Stimulated activated CD8-positive, alpha-beta memory T cell treated with anti-CD3 and anti-CD28 coated beads, Interleukin-12 subunit alpha, Interleukin-12 subunit beta, amount 100 ng/mL, for 1 hour (primary cell): ENCODE measurements at regions not wholly inside any gene's neighbourhood (a gene's known extent, or its start where the extent isn't known, plus 50 kb on each side); places are given as distances from the start of the nearest gene placed in this dataset.
"Not testable (repeated sequence)": the region's sequence is repeated elsewhere in the genome, so short reads cannot be mapped to it uniquely, and the experiment has no call there.

ENCODE experiments used
- DNase-seq: peaks from one replicate; pipeline ENCODE4 v3.0.0-alpha.2; 2020; ENCODE audit warnings: low read depth

- DNase-seq, result not testable (repeated sequence)
Observed at GRCh38 chr1:120941066-120941465, 51.5 kb downstream of the PPIAL4A start.

DNA sequence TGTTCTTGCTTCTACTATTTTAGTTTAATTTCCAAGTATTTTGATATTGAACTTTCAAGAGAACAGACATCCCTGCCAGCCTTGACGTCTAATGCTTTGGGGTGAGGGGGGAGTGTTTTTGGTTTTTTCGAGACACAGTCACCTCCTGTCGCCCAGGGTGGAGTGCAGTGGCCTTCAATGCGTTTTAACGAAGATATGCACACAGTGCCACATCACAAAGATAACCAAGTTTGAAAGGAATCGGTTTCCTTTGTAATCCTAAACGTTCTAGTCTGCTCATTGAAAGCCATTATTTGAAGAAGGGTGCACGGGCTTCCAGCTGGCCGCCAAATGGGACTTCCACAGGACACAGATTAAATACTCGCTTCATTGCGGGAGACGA is 52.3 kb downstream of the PPIAL4A start:
- not testable (repeated sequence) for DNase-seq

- peak; percentile 50 for DNase-seq
Observed at GRCh38 chr1:120942218-120942944, 52.8 kb downstream of the PPIAL4A start.

DNA sequence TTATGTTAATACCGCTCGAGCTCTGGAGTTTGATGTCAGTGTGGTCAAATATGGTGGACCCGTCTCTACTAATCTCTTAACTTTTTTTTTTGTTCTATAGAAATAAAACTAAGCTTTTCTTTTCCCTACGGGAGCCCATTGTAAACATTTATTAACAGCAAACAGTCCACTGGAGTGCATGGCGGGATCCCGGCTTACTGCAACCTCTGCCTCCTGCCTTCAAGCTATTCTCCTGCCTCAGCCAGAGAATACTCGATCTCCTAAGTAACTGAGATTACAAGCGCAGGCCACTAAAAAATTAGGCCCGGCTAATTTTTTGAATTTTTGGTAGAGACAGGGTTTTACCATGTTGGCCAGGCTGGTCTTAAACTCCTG is 53.4 kb downstream of the PPIAL4A start:
- DNase-seq, result not testable (repeated sequence)

- DNase-seq, result not testable (repeated sequence)
Observed at GRCh38 chr1:120944691-120945090, 55.1 kb downstream of the PPIAL4A start.

- DNase-seq, result not testable (repeated sequence)
Observed at GRCh38 chr1:120945122-120945521, 55.6 kb downstream of the PPIAL4A start.

GRCh38 chr1:120947114-120947513 is 57.5 kb downstream of the PPIAL4A start:
- not testable (repeated sequence) for DNase-seq

DNA sequence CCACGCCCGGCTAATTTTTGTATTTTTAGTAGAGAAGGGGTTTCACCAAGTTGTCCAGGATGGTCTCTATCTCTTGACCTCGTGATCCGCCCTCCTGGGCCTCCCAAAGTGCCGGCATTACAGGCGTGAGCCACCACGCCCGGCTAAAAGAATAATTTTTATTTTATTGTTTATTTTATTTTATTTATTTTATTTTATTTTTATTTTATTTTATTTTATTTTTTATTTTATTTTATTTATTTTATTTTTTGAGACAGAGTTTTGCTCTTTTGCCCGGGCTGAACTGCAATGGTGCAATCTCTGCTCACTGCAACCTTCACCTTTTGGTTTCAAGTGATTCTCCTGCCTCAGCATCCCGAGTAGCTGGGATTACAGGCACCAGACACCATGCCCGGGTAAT is 60.2 kb downstream of the PPIAL4A start:
- DNase-seq, result not testable (repeated sequence)

DNA sequence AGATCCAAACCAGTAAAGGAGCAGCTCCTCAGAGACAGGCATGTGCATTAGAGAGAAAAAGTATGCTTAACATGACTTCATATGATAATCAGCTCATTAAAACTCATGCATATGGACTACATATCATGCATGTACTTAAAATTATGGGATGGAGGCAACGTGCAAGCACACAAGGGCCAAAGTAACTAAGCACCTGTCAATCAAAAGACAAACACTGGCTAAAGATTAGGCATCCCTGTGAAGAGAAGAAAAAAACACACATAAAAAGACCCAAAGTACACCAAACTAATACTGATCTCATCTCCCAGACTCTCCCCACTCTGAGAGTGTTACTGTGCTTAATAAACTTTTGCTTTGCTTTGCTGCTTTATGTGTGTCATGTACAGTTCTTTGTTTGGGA is 61.1 kb downstream of the PPIAL4A start:
- DNase-seq, result not testable (repeated sequence)

DNA sequence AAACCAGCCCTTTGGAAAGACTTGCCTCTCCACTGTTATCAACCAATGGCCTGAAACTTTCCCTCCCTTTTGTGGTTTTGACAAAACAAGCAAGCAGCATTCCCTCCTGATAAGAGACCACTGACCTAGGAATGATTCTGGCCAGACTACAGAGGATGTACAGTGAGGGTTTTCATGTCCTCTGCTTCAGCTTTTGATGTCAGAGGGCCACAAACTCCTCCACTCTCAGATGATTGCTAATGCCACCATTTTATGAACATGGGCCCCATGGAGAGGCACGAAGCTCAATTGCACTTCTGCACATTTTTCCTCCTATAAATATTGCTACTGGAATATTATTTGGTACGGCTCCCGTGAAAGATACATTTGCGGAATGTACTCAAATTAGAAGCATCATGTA is 61.5 kb downstream of the PPIAL4A start:
- DNase-seq, result not testable (repeated sequence)

DNA sequence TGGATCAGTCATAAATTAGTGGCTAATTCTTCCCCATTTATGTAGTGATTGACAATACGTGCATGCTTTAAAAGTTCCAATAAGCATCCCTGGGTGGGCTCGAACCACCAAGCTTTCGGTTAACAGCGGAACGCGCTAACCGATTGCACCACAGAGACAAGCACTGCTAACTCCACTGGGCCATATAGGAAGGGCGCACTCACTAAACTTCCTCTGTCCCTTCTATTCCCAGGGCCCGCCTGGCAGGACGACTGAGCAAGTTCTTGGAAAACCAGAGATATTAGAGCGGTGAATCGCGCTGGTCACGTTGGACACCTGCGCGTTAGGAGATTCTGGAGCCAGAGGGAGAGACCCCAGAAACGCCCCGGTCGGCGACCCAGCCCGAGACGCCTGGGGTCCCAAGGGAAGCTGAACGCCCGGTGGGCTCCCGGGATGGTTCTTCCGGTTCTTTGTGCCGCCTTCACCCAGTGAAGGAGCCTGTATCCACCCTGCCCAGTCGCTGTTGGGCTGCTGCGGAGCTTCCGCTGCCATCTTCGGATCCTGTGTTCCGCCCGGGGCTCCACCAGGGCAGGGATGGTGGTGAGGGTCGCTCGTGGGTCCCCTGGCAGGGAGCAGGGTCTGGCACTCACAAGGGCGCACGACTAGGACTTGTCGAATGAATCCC is 62.8 kb downstream of the PPIAL4A start:
- not testable (repeated sequence) for DNase-seq

GRCh38 chr1:120952871-120953265 is 63.3 kb downstream of the PPIAL4A start:
- DNase-seq, result not testable (repeated sequence)

GRCh38 chr1:120954736-120955135 is 65.2 kb downstream of the PPIAL4A start:
- DNase-seq, result no peak

DNA sequence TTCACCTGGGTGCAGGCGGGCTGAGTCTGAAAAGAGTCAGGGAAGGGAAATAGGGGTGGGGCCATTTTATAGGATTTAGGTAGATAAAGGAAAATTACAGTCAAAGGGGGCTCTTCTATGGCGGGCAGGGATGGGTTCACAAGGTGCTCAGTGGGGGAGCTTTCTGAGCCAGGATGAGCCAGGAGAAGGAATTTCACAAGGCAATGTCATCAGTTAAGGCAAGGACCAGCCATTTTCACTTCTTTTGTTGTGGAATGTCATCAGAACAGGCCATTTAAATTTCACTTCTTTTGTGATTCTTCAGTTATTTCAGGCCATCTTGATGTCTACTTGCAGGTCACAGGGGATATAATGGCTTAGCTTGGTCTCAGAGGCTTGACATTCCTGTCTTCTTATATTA is 66.4 kb downstream of the PPIAL4A start:
- DNase-seq, result not testable (repeated sequence)

DNA sequence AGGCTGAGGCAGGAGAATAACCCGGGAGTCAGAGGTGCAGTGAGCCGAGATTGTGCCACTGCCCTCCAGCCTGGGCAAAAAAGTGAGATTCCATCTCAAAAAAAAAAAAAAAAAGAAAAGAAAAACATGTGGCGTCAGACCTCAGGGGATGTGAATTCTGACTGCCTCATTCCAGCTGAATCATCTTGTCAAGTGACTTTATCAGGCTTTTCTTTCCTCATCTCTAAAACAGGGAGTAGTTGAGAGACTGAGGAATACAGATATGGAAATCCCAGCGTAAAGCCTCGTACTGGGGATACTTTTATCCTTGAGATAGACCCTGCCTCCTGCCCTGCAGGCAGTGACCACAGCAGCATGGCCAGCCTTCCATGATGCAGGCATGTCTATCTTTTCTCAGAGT is 76.4 kb downstream of the PPIAL4A start:
- DNase-seq, result not testable (repeated sequence)

- not testable (repeated sequence) for DNase-seq
Observed at GRCh38 chr1:120972863-120973262, 83.3 kb downstream of the PPIAL4A start.

DNA sequence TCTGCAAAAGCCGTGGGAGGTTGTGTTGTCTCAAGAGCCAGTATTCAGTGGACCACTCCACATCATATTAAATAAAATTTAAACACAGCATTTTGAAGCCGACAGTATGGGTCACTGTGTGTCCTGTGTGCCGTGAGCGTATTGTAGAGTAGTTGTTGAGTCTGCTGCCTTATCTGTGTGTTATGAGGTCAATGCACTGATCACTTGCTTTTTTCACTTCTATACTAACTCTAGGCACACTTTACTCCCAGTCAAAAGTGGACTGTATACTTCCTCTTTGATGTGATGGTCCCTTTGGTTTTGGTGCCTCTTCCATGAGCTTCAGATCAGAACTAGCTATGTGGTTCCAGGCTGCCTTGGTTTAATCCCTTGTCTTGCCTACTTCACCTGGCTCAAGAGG is 84.3 kb downstream of the PPIAL4A start:
- DNase-seq, result not testable (repeated sequence)

- not testable (repeated sequence) for DNase-seq
Observed at GRCh38 chr1:120977279-120977678, 87.7 kb downstream of the PPIAL4A start.

DNA sequence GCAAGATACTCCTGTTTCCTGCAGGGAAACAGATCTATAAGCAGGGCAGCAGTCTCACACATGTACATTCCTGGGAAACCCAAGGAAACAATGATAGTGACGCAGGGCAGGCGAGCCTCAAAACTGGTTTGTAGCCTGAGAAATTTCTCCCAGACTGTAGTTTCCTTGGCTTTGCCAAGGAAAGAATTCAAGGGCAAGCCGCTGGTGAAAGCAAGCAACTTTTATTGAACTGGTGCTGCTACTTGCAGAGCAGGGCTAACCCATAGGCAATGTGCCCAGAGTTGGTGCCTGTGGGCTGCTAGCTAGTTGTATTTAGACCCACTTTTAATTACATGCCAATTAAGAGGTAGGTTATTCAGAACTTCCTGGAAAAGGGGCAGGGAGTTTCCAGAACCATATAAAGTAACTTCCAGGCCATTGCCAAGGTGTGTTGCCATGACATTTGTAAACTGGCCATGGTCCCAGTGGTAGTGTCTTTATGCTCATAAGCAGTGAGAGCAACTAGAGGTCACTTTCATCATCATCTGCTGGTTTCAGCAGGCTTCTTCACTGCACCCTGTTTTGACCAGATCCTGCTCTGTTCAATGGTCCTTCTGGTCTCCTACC is 92.0 kb downstream of the PPIAL4A start:
- DNase-seq, result not testable (repeated sequence)

DNA sequence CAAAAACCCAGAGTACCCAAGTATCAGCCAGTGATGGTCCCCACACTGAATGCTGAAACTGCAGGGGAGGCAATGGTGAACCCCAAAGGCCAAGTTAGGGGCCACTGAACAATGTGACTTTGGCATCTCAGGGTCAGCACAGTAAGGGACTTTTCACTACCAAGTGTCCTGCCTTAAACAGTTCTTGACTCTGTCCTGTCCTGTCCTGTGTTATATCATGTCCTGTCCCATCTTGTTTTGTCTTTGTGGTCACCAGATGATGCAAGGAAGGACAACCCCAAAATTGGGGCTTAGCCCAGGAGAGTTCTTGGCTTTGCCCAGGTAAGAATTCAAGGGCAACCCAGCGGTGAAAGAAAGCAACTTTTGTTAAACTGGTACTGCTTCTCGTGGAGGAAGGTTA is 105.0 kb downstream of the PPIAL4A start:
- DNase-seq, result not testable (repeated sequence)

DNA sequence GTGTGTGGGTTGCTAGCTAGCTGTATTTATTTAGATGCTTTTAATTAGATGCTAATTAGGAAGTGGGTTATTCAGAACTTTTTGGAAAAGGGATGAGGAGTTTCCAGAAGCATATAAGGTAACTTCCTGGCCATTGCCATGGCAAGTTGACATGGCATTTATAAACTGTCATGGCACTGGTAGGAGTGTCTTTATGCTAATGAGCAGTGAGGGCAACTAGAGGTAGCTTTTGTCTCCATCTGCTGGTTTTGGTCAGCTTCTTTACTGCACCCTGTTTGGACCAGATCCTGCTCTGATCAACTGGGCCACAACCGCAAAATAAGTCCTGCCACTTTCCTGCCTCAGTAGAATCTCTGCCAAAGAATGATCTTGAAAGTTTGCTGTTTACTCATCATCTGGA is 105.5 kb downstream of the PPIAL4A start:
- not testable (repeated sequence) for DNase-seq

DNA sequence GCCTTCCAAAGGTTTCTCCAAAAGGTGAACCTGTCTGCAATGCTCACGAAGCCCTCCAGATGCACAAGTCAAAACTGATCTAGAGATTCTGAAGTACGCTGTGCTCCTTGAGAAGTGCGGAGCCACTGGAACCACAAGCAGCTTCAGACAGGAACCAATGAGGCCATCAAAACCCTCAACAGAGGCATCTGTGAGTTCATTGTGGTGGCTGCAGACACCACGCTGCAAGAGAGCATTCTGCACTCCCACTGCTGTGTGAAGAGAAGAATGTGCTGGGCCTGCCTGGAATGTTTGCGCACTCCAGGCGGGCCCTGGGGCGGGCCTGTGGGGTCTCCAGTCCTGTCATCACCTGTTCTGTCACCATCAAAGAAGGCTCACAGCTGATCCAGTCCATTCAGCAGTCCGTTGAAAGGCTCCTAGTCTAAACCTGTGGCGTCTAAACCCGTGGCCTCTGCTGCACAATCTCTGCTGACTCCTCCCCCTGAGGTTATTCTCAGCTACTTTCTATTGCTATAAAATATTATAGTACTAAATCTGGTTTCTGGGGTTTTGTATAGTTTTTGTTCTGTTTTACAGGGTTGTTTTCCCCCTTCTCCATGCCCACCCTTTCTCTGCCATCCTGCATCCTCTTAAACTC is 111.6 kb downstream of the PPIAL4A start:
- DNase-seq, result not testable (repeated sequence)

GRCh38 chr1:121003230-121003629 is 113.7 kb downstream of the PPIAL4A start:
- not testable (repeated sequence) for DNase-seq
